Right lobe of liver (tissue), 6 donors: ENCODE measurements at regions not wholly inside any gene's neighbourhood (a gene's known extent, or its start where the extent isn't known, plus 50 kb on each side); places are given as distances from the start of the nearest gene placed in this dataset.

Experiments
- ATAC-seq, 4 donors: fragments of 200-7000 bp; cut with Tn5 transposase; one replicate each; pipeline ENCODE4 v1.9.1; 2020; ENCODE audit warnings: mild to moderate bottlenecking in 4 of 4, moderate library complexity in 4 of 4
- DNase-seq, 3 donors: peaks; one replicate each; pipeline ENCODE4 v3.0.0-alpha.2; 2020
- H3K27ac ChIP-seq, 3 donors: fragments of 200-600 bp; one replicate each; pipeline ENCODE4 v1.8.0; 2022
- H3K27me3 ChIP-seq, 2 donors: fragments of 200-600 bp; one replicate each; pipeline ENCODE4 v1.8.0; 2022
- H3K36me3 ChIP-seq, 4 donors: fragments of 200-600 bp; sonication (generic) in 1 of 4; one replicate each; pipeline versions ENCODE4 v1.5.1 to v1.8.0; 2017 to 2022; ENCODE audit warnings: control low read depth in 1 of 4
- H3K4me1 ChIP-seq, 4 donors: fragments of 200-600 bp; sonication (generic) in 1 of 4; one replicate each; pipeline versions ENCODE4 v1.5.1 to v1.8.0; 2017 to 2022; ENCODE audit warnings: control low read depth in 1 of 4
- H3K4me3 ChIP-seq, 3 donors: fragments of 200-600 bp; one replicate each; pipeline ENCODE4 v1.8.0; 2022
- H3K9me3 ChIP-seq, 4 donors: fragments of 200-600 bp; sonication (generic) in 1 of 4; one replicate each; pipeline versions ENCODE4 v1.5.1 to v1.8.0; 2017 to 2022; ENCODE audit warnings: control low read depth in 1 of 4
- CTCF ChIP-seq, 4 donors: fragments of 200-600 bp in 3 of 4; fragments of 450-650 bp in 1 of 4; IDR thresholded peaks; one replicate each; pipeline versions ENCODE4 v1.5.1 to v1.8.0; 2016 to 2022; ENCODE audit warnings: antibody characterized with exemption in 4 of 4, mild to moderate bottlenecking in 2 of 4
- POLR2A ChIP-seq: fragments of 450-650 bp; IDR thresholded peaks from one replicate; pipeline ENCODE4 v1.6.1; 2017; ENCODE audit warnings: antibody characterized with exemption, mild to moderate bottlenecking
- WGBS: methylation state at CpG from one replicate; pipeline ENCODE4 v1.1.6; 2018; ENCODE audit warnings: low coverage, low lambda C conversion rate; ENCODE audit not compliant: insufficient coverage; ENCODE audit errors: missing lambda C conversion rate; 5-methylcytosine and 5-hydroxymethylcytosine counted together
- intact Hi-C, 2 donors: fragments of 100-400 bp; cut with DNase I; formaldehyde crosslinking; loops; one replicate each; pipeline versions ENCODE4 v1.11.2 to v1.14.1; 2022
- donor health status: DM: no; HTN: yes; CAD: no.
- donor health status: DM: no; HTN: no; CAD: no.
- donor health status: DM: no; HTN: no; CAD: no.
- donor health status: DM: no; HTN: yes; CAD: no.
- donor health status: DM: no; HTN: yes; CAD: no.

- no peak overlapping the region for H3K4me3 ChIP-seq
- TF ChIP-seq CTCF (IDR thresholded peaks at IDR 0.05) (no peak), POLR2A (no peak)
- H3K36me3 ChIP-seq, result no peaks in the 10 kb centered on the region
- no peak for ATAC-seq
- DNase-seq, result no peak
- H3K27ac ChIP-seq, result no peak overlapping the region
- H3K4me1 ChIP-seq, result no peaks in the 10 kb centered on the region
- intact Hi-C loops, result no loop called here
- H3K27me3 ChIP-seq, result no peaks in the 10 kb centered on the region
- H3K9me3 ChIP-seq, result no peaks in the 10 kb centered on the region
- WGBS, result 71% methylated on average over 1 of the region's 1 CpG
Observed at GRCh38 chr12:74751441-74751840, 213.8 kb downstream of the ATXN7L3B start.

- Histone ChIP-seq H3K4me1 (no peaks in the 10 kb centered on the region), H3K4me3 (no peak overlapping the region), H3K9me3 (no peaks in the 10 kb centered on the region), H3K27me3 (no peaks in the 10 kb centered on the region), H3K27ac (no peak overlapping the region), H3K36me3 (no peaks in the 10 kb centered on the region)
- DNase-seq (no peak), ATAC-seq (no peak)
- TF ChIP-seq POLR2A (no peak), CTCF (IDR thresholded peaks at IDR 0.05) (no peak)
- 67% methylated on average over 3 of the region's 3 CpGs for WGBS
- intact Hi-C loops, result no loop called here
Observed at GRCh38 chr12:74752215-74752614, 214.6 kb downstream of the ATXN7L3B start.

GRCh38 chr12:74770552-74770951 is 232.9 kb downstream of the ATXN7L3B start:
- no peaks in the 10 kb centered on the region for H3K36me3 ChIP-seq
- H3K4me1 ChIP-seq, result no peaks in the 10 kb centered on the region
- intact Hi-C loops, result no loop called here
- no peak overlapping the region for H3K27ac ChIP-seq
- H3K27me3 ChIP-seq, result no peaks in the 10 kb centered on the region
- ATAC-seq, result no peak
- no peaks in the 10 kb centered on the region for H3K9me3 ChIP-seq
- DNase-seq, result no peak
- TF ChIP-seq CTCF (IDR thresholded peaks at IDR 0.05) (no peak), POLR2A (no peak)
- no peak overlapping the region for H3K4me3 ChIP-seq

- no peaks in the 10 kb centered on the region for H3K27me3 ChIP-seq
- intact Hi-C loops, result no loop called here
- DNase-seq, result no peak
- H3K4me3 ChIP-seq, result no peak overlapping the region
- H3K9me3 ChIP-seq, result no peaks in the 10 kb centered on the region
- H3K27ac ChIP-seq, result no peak overlapping the region
- no peaks in the 10 kb centered on the region for H3K36me3 ChIP-seq
- WGBS, result 80% methylated on average over 1 of the region's 1 CpG
- no peaks in the 10 kb centered on the region for H3K4me1 ChIP-seq
- ATAC-seq, result no peak
- TF ChIP-seq CTCF (IDR thresholded peaks at IDR 0.05) (no peak), POLR2A (no peak)
Observed at GRCh38 chr12:74775276-74775675, 237.6 kb downstream of the ATXN7L3B start.

- ATAC-seq (no peak), DNase-seq (no peak)
- H3K4me1 ChIP-seq, result no peaks in the 10 kb centered on the region
Observed at GRCh38 chr12:74776378-74776777, 238.7 kb downstream of the ATXN7L3B start.

More at GRCh38 chr12:74776378-74776777, 238.7 kb downstream of the ATXN7L3B start:
- Histone ChIP-seq H3K36me3 (no peaks in the 10 kb centered on the region), H3K9me3 (no peaks in the 10 kb centered on the region), H3K27me3 (no peaks in the 10 kb centered on the region), H3K4me3 (no peak overlapping the region), H3K27ac (no peak overlapping the region)
- TF ChIP-seq POLR2A, result no peak
- TF ChIP-seq CTCF (IDR thresholded peaks at IDR 0.05), result no peak
- WGBS, result 92% methylated on average over 3 of the region's 7 CpGs
- intact Hi-C loops, result no loop called here
